Mammary epithelial cell (primary cell): ENCODE measurements at regions not wholly inside any gene's neighbourhood (a gene's known extent, or its start where the extent isn't known, plus 50 kb on each side); places are given as distances from the start of the nearest gene placed in this dataset.

Source experiments
- EZH2 ChIP-seq: IDR thresholded peaks from 2 replicates; pipeline ENCODE4 v1.6.1; 2012; ENCODE audit warnings: low read length, inconsistent platforms, borderline replicate concordance
- TF ChIP-seq, protein P1 (sequence below), 2 donors: IDR thresholded peaks in 1 of 2; conservative IDR thresholded peaks in 1 of 2; 2 replicates each; pipeline ENCODE4 v1.5.1; 2011 to 2012; ENCODE audit warnings: inconsistent platforms in 2 of 2, low read length in 2 of 2, mild to moderate bottlenecking in 2 of 2, control low read depth in 1 of 2, low read depth in 1 of 2; ENCODE audit not compliant: insufficient read depth in 1 of 2; ENCODE audit errors: extremely low read depth in 1 of 2

DNA sequence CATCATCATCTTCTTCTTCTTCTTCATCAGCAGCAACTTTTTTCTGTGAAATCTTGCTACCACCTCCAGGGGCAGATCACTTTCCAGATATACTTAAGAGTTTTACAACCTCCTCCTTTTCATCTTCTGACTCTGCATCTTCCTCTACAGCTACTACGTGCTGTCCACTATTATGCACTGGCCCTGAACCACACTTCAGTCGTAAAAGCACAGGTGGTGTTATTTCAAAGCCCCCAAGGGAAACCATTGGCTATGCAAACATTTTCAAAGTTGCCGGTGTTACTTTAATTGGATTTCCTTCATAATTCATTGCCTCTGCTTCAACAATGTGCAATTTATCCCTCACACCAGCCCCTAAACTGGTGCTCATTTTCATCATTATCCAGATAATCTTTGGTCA lies 75.0 kb downstream of the POLR1D start:
- TF ChIP-seq EZH2: no peak
- TF ChIP-seq, protein P1, sequence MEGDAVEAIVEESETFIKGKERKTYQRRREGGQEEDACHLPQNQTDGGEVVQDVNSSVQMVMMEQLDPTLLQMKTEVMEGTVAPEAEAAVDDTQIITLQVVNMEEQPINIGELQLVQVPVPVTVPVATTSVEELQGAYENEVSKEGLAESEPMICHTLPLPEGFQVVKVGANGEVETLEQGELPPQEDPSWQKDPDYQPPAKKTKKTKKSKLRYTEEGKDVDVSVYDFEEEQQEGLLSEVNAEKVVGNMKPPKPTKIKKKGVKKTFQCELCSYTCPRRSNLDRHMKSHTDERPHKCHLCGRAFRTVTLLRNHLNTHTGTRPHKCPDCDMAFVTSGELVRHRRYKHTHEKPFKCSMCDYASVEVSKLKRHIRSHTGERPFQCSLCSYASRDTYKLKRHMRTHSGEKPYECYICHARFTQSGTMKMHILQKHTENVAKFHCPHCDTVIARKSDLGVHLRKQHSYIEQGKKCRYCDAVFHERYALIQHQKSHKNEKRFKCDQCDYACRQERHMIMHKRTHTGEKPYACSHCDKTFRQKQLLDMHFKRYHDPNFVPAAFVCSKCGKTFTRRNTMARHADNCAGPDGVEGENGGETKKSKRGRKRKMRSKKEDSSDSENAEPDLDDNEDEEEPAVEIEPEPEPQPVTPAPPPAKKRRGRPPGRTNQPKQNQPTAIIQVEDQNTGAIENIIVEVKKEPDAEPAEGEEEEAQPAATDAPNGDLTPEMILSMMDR (conservative IDR thresholded peaks at IDR 0.05 in 1 of 2, IDR thresholded peaks at IDR 0.05 in 1 of 2; ENCODE audit: extremely low read depth in 1 of 2, insufficient read depth in 1 of 2, low read depth in 1 of 2, low read length in 2 of 2): no peak
